Astrocyte (in vitro differentiated cells and primary cell): ENCODE measurements at regions not wholly inside any gene's neighbourhood (a gene's known extent, or its start where the extent isn't known, plus 50 kb on each side); places are given as distances from the start of the nearest gene placed in this dataset.

Experiments used
- CTCF ChIP-seq: IDR thresholded peaks from 2 replicates; pipeline ENCODE4 v1.5.1; 2011; ENCODE audit warnings: low read depth, mild to moderate bottlenecking, inconsistent platforms, low read length, moderate library complexity; ENCODE audit not compliant: insufficient read depth
- EZH2 ChIP-seq: IDR thresholded peaks from 2 replicates; pipeline ENCODE4 v1.6.1; 2012; ENCODE audit warnings: mild to moderate bottlenecking, low read length, inconsistent platforms; ENCODE audit not compliant: insufficient read depth

DNA sequence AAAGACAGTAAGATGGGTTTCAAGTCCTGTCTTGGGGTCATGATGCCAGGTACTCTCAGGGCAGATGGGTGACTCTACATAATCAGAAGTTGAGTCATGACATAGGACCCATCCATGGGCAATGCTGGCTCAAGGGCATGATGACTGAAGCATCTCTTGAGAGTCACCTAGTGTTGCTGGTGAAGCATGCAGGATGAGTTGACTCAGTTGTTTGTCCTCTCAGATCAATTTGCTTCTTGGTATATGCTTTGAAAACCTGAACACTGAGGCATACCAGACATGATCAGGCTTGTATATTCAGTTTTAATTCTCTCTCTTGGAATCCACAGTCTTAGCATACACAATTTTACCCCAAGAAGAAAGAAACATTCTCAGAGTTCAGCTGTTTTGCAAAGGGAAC, 658.9 kb upstream of the NXPH2 start:
- TF ChIP-seq CTCF (no peak), EZH2 (no peak)
